Transverse colon (tissue), 4 donors: ENCODE measurements at regions not wholly inside any gene's neighbourhood (a gene's known extent, or its start where the extent isn't known, plus 50 kb on each side); places are given as distances from the start of the nearest gene placed in this dataset.

ENCODE experiments used
- DNase-seq: peaks from one replicate; pipeline ENCODE4 v3.0.0-alpha.2; 2019
- H3K27ac ChIP-seq, 4 donors: fragments of 200-600 bp; sonication (generic); 2 replicates each; pipeline ENCODE4 v1.5.1; 2016 to 2018; ENCODE audit warnings: inconsistent platforms in 4 of 4
- H3K27me3 ChIP-seq: fragments of 200-600 bp; sonication (generic); 2 replicates; pipeline ENCODE4 v1.5.1; 2017; ENCODE audit warnings: inconsistent platforms
- H3K36me3 ChIP-seq, 4 donors: fragments of 200-600 bp; sonication (generic); 2 replicates each; pipeline ENCODE4 v1.5.1; 2017 to 2019; ENCODE audit warnings: inconsistent platforms in 4 of 4
- H3K4me1 ChIP-seq, 4 donors: fragments of 200-600 bp; sonication (generic); 2 replicates each; pipeline ENCODE4 v1.5.1; 2017 to 2020; ENCODE audit warnings: inconsistent platforms in 4 of 4
- H3K4me3 ChIP-seq, 4 donors: fragments of 200-600 bp; sonication (generic); 1 replicate in 1 of 4; 2 replicates in 3 of 4; pipeline versions ENCODE4 v1.5.1 to v1.6.1; 2017 to 2019; ENCODE audit warnings: inconsistent platforms in 4 of 4
- H3K9me3 ChIP-seq, 2 donors: fragments of 200-600 bp; sonication (generic); 2 replicates each; pipeline ENCODE4 v1.5.1; 2017 to 2019; ENCODE audit warnings: inconsistent platforms in 2 of 2
- EP300 ChIP-seq: sonication (generic); formaldehyde crosslinking; IDR thresholded peaks from one replicate; pipeline ENCODE4 v1.6.1; 2017; ENCODE audit warnings: antibody characterized with exemption, low read depth
- POLR2A ChIP-seq: fragments of 450-650 bp; IDR thresholded peaks from one replicate; pipeline ENCODE4 v1.6.1; 2016; ENCODE audit warnings: antibody characterized with exemption, mild to moderate bottlenecking, moderate library complexity
- POLR2AphosphoS5 ChIP-seq, 3 donors: sonication (generic); formaldehyde crosslinking; IDR thresholded peaks; one replicate each; pipeline ENCODE4 v1.6.1; 2016; ENCODE audit warnings: antibody characterized with exemption in 3 of 3
- WGBS, 2 donors: methylation state at CpG; one replicate each; pipeline ENCODE4 v1.1.5; 2018; ENCODE audit warnings: low coverage in 1 of 2; 5-methylcytosine and 5-hydroxymethylcytosine counted together
- in situ Hi-C, 4 donors: fragments of 200-750 bp; cut with MboI; loops; one replicate each; pipeline versions ENCODE4 v1.15.0 to v1.15.1; 2017; ENCODE audit warnings: low sequenced_read_pairs in 3 of 4, low pct_ligation_motif_present in 1 of 4, low pct_unique_long_range_greater_than_20kb in 1 of 4
- intact Hi-C: fragments of 100-400 bp; cut with DNase I; formaldehyde crosslinking; loops from one replicate; pipeline ENCODE4 v1.15.1; 2023; ENCODE audit warnings: low total_unique reads
- TF ChIP-seq, protein P1 (sequence below), 5 experiments: fragments of 200-600 bp in 3 of 5; fragments of 450-650 bp in 2 of 5; sonication (generic) in 3 of 5; IDR thresholded peaks; 1 replicate in 2 of 5; 2 replicates in 3 of 5; pipeline ENCODE4 v1.5.1; 2016 to 2017; ENCODE audit warnings: antibody characterized with exemption in 5 of 5, inconsistent platforms in 3 of 5, mild to moderate bottlenecking in 2 of 5, moderate library complexity in 1 of 5

DNA sequence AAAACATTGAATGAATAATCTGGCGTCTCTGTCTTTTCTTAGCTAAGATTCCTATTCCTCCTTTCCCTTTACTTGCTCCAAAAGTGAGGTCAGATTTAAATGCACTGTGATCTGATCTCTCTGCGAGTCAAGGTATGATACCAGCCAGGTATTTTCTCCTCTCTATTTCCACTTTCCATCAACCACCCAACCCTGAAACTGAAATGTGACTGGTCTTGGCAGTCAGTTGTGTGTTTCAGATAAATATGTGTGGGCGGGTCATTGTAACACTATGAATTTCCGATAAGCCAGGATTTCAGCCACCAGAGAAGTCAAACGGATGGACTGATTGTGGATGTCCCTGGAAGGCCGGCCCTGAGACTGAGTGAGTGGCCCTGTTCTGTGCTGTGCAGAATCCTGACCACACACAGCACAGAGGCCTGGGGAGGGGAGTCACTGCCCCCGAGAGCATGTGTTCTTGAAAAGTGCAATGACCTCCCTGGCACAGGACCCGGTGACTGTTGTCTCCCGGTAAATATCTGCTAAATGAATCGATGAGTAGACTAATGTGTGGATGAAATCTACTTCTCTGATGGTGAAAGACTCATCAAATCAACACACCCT, 612.5 kb upstream of the TMEM132C start:
- in situ Hi-C loops (no loop called here), intact Hi-C loops (no loop called here)
- no peaks in the 10 kb centered on the region for H3K4me1 ChIP-seq
- no peak overlapping the region for H3K27ac ChIP-seq
- 74 to 84% methylated on average over 3 to 10 of the region's 10 CpGs for WGBS, 2 donors
- no peaks in the 10 kb centered on the region for H3K27me3 ChIP-seq
- TF ChIP-seq POLR2A (no peak), POLR2AphosphoS5 (IDR thresholded peaks at IDR 0.05) (no peak), EP300 (no peak)
- TF ChIP-seq, protein P1, sequence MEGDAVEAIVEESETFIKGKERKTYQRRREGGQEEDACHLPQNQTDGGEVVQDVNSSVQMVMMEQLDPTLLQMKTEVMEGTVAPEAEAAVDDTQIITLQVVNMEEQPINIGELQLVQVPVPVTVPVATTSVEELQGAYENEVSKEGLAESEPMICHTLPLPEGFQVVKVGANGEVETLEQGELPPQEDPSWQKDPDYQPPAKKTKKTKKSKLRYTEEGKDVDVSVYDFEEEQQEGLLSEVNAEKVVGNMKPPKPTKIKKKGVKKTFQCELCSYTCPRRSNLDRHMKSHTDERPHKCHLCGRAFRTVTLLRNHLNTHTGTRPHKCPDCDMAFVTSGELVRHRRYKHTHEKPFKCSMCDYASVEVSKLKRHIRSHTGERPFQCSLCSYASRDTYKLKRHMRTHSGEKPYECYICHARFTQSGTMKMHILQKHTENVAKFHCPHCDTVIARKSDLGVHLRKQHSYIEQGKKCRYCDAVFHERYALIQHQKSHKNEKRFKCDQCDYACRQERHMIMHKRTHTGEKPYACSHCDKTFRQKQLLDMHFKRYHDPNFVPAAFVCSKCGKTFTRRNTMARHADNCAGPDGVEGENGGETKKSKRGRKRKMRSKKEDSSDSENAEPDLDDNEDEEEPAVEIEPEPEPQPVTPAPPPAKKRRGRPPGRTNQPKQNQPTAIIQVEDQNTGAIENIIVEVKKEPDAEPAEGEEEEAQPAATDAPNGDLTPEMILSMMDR (IDR thresholded peaks at IDR 0.05), result no peak
- no peak overlapping the region for H3K4me3 ChIP-seq
- DNase-seq, result no peak
- H3K36me3 ChIP-seq, result no peaks in the 10 kb centered on the region
- H3K9me3 ChIP-seq, result no peaks in the 10 kb centered on the region

DNA sequence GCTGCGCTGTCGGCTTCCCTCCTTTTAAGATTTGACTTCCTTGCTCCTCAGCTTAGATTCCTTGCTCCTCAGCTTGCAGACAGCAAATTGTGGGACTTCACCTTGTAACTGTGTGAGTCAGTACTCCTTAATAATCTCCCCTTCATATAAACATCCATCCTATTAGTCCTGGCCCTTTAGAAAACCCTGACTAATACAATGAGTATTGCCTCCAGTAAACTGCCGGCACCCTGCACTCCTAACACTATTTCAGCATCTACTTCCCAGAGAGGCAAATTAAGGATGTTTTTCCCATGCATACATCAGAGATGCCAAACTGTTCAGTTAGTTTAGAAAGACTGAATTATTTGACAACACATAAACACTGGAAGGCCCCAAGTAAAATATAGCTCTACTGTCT, 611.3 kb upstream of the TMEM132C start:
- Histone ChIP-seq H3K9me3 (no peaks in the 10 kb centered on the region), H3K27me3 (no peaks in the 10 kb centered on the region), H3K4me3 (no peak overlapping the region), H3K4me1 (no peaks in the 10 kb centered on the region), H3K36me3 (no peaks in the 10 kb centered on the region), H3K27ac (no peak overlapping the region)
- 87 to 93% methylated on average over 2 to 3 of the region's 3 CpGs for WGBS, 2 donors
- TF ChIP-seq POLR2A (no peak), EP300 (no peak), POLR2AphosphoS5 (IDR thresholded peaks at IDR 0.05) (no peak)
- intact Hi-C loops, result no loop called here
- in situ Hi-C loops, result no loop called here
- DNase-seq, result no peak

DNA sequence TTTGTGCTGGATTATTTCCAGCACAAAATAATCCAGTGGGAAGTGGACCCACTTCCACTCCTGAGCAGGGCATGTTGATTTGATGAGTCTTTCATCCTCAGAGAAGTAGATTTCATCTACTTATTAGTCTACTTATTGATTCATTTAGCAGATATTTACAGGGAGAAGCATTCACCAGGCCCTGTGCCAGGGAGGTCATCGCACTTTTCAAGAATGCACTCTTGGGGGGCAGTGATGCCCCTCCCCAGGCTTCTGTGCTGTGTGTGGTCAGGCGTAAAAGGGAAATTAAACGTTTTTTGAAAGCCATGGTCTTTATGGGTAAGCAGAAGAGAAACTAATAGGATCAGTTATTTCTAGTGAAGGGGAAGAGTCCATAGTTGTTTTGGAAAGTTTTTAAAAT, 610.7 kb upstream of the TMEM132C start:
- WGBS, 2 donors, result 49 to 69% methylated on average over 3 of the region's 3 CpGs
- no peak for DNase-seq
- intact Hi-C loops, result no loop called here
- no peaks in the 10 kb centered on the region for H3K9me3 ChIP-seq
- H3K27ac ChIP-seq, result no peak overlapping the region
- H3K4me3 ChIP-seq, result no peak overlapping the region
- TF ChIP-seq, protein P1 (IDR thresholded peaks at IDR 0.05), result no peak
- TF ChIP-seq POLR2A (no peak), POLR2AphosphoS5 (IDR thresholded peaks at IDR 0.05) (no peak), EP300 (no peak)
- in situ Hi-C loops, result no loop called here
- no peaks in the 10 kb centered on the region for H3K27me3 ChIP-seq
- no peaks in the 10 kb centered on the region for H3K4me1 ChIP-seq
- no peaks in the 10 kb centered on the region for H3K36me3 ChIP-seq

DNA sequence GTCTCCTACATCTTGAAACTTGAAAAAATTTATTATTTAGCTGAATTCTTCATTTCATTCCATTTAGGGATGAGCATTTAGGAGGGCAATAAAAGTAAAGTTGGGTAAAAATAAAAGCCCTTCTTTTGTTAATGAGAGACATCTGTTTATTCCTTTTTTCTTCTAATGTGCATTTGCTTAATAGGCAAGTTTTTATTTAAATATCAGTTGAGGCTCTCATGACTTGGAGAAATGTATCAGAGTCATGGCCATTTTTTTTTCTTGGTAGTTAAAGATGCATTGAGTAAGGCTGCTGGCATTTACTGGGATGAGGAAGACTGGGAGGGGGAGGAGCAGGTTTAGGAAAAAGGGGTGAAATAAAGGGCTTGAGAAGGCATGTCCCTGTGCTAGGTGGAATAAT, 609.9 kb upstream of the TMEM132C start:
- Histone ChIP-seq H3K9me3 (no peaks in the 10 kb centered on the region), H3K27ac (no peak overlapping the region), H3K27me3 (no peaks in the 10 kb centered on the region), H3K36me3 (no peaks in the 10 kb centered on the region), H3K4me1 (no peaks in the 10 kb centered on the region), H3K4me3 (no peak overlapping the region)
- in situ Hi-C loops (no loop called here), intact Hi-C loops (no loop called here)
- TF ChIP-seq POLR2A, result no peak
- TF ChIP-seq, protein P1 (IDR thresholded peaks at IDR 0.05), result no peak
- no peak for TF ChIP-seq EP300
- no peak for TF ChIP-seq POLR2AphosphoS5 (IDR thresholded peaks at IDR 0.05)
- DNase-seq, result no peak

DNA sequence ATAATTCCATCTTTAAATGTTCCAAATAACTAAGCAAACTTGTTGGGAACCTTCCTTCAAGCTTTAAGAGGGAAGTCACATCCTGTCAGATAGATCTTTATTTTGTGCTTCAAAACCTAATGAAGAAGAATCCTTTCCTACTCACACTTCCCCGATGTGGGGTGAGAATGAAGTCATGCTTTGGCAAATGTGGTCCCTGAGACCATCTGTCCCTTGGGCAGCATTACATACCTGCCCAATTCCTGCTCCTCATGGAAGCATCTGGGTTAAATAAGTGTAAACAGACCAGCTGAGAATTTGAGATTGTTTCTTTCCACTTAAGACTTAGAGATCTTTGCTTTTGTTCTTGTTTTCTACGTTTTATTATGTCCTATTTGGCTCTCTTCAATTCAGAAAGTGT, 606.0 kb upstream of the TMEM132C start:
- intact Hi-C loops, result no loop called here
- no peak for DNase-seq
- TF ChIP-seq, protein P1 (IDR thresholded peaks at IDR 0.05), result no peak
- TF ChIP-seq EP300 (no peak), POLR2A (no peak), POLR2AphosphoS5 (IDR thresholded peaks at IDR 0.05) (no peak)
- H3K9me3 ChIP-seq, result no peaks in the 10 kb centered on the region
- WGBS, 2 donors, result 31 to 42% methylated on average over 2 of the region's 2 CpGs
- H3K4me1 ChIP-seq, result no peaks in the 10 kb centered on the region
- in situ Hi-C loops, result no loop called here
- H3K27ac ChIP-seq, result no peak overlapping the region
- H3K27me3 ChIP-seq, result peaks cover 5% of the 10 kb centered on the region
- H3K36me3 ChIP-seq, result no peaks in the 10 kb centered on the region
- H3K4me3 ChIP-seq, result no peak overlapping the region
